GM23248 (cell line): ENCODE measurements at regions not wholly inside any gene's neighbourhood (a gene's known extent, or its start where the extent isn't known, plus 50 kb on each side); places are given as distances from the start of the nearest gene placed in this dataset.

Experiments used
- DNase-seq: peaks from one replicate; pipeline ENCODE4 v3.0.0-alpha.2; 2015
- H2AFZ ChIP-seq: fragments of 200-600 bp; sonication (generic); 2 replicates; pipeline ENCODE4 v1.6.1; 2016; ENCODE audit warnings: antibody characterized with exemption
- H3F3A ChIP-seq: fragments of 200-600 bp; sonication (generic); 2 replicates; pipeline ENCODE4 v1.6.1; 2016; ENCODE audit warnings: mild to moderate bottlenecking, antibody characterized with exemption, mixed run types; ENCODE audit not compliant: insufficient read depth
- H3K27ac ChIP-seq: fragments of 200-600 bp; sonication (generic); 2 replicates; pipeline ENCODE4 v1.5.1; 2016; ENCODE audit warnings: mild to moderate bottlenecking
- H3K27me3 ChIP-seq: fragments of 200-600 bp; sonication (generic); replicated peaks from 2 replicates; pipeline ENCODE4 v1.6.1; 2016; ENCODE audit warnings: mild to moderate bottlenecking; ENCODE audit not compliant: insufficient read depth
- H3K36me3 ChIP-seq: fragments of 200-600 bp; sonication (generic); 2 replicates; pipeline ENCODE4 v1.6.1; 2016; ENCODE audit warnings: low read depth, mild to moderate bottlenecking
- H3K4me1 ChIP-seq: fragments of 200-600 bp; sonication (generic); 2 replicates; pipeline ENCODE4 v1.6.1; 2016; ENCODE audit warnings: mild to moderate bottlenecking; ENCODE audit not compliant: insufficient read depth
- H3K4me2 ChIP-seq: fragments of 200-600 bp; sonication (generic); one replicate; pipeline ENCODE4 v1.6.1; 2016; ENCODE audit warnings: mild to moderate bottlenecking; ENCODE audit not compliant: unreplicated experiment
- H3K4me3 ChIP-seq: fragments of 200-600 bp; sonication (generic); 2 replicates; pipeline ENCODE4 v1.5.1; 2016; ENCODE audit warnings: mild to moderate bottlenecking
- H3K79me2 ChIP-seq: fragments of 200-600 bp; sonication (generic); 2 replicates; pipeline ENCODE4 v1.6.1; 2016; ENCODE audit warnings: mild to moderate bottlenecking; ENCODE audit not compliant: insufficient read depth
- H3K9ac ChIP-seq: fragments of 200-600 bp; sonication (generic); 2 replicates; pipeline ENCODE4 v1.6.1; 2016; ENCODE audit warnings: mild to moderate bottlenecking
- H3K9me2 ChIP-seq: fragments of 200-600 bp; sonication (generic); 2 replicates; pipeline ENCODE4 v1.6.1; 2016; ENCODE audit warnings: mixed run types, mild to moderate bottlenecking, moderate library complexity; ENCODE audit not compliant: insufficient read depth
- H3K9me3 ChIP-seq: fragments of 200-600 bp; sonication (generic); one replicate; pipeline ENCODE4 v1.6.1; 2017; ENCODE audit warnings: low read depth
- H4K20me1 ChIP-seq: fragments of 200-600 bp; sonication (generic); 2 replicates; pipeline ENCODE4 v1.6.0; 2016; ENCODE audit not compliant: insufficient read depth
- EZH2 ChIP-seq: fragments of 200-600 bp; sonication (generic); IDR thresholded peaks from 2 replicates; pipeline ENCODE4 v1.6.1; 2018; ENCODE audit warnings: antibody characterized with exemption, mild to moderate bottlenecking; ENCODE audit not compliant: insufficient read depth, poor library complexity, severe bottlenecking
- EZH2phosphoT487 ChIP-seq: fragments of 200-600 bp; sonication (generic); IDR thresholded peaks from 2 replicates; pipeline ENCODE4 v1.6.1; 2018; ENCODE audit warnings: antibody characterized with exemption, moderate library complexity, mild to moderate bottlenecking, low read depth; ENCODE audit not compliant: insufficient read depth
- WGBS, 2 experiments: methylation state at CpG; one replicate each; pipeline ENCODE4 v1.1.6; 2015 to 2017; ENCODE audit warnings: low lambda C conversion rate in 2 of 2, low coverage in 1 of 2; ENCODE audit errors: missing lambda C conversion rate in 2 of 2; 5-methylcytosine and 5-hydroxymethylcytosine counted together
- in situ Hi-C: fragments of 300-500 bp; cut with MboI; formaldehyde crosslinking; loops from 2 replicates; pipeline ENCODE4 v1.15.0; 2020

DNA sequence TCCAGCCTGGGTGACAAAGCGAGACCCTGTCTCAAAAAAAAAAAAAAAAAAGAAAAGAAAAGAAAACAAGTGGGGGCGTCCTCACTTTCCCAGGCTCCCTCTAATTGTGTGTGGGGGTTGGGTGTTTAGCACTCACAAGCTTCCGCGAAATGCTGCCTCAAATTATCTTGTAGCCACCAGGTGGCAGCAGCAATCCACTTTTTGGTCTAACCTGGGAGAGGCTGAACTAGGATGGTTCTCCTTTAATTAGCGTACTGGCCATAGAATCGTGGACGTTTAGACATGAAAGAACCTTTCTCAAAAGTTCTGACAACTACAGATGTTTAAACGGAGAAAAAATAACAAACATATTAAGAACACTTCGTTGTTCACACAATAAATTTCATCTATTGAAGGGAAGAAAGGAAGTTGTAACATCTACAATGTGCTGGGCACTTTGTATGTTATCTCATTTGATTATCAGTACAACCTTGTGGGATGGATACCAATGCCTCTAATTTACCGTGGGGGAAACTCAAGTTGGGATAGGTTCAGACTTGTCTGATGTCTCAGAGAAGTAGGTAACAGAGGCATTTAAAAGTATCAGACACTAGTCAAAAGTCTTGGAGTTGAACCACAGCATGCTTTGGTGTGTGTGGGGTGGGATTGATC lies 122.7 kb upstream of the NABP1 start:
- no peaks in the 10 kb centered on the region for H4K20me1 ChIP-seq

DNA sequence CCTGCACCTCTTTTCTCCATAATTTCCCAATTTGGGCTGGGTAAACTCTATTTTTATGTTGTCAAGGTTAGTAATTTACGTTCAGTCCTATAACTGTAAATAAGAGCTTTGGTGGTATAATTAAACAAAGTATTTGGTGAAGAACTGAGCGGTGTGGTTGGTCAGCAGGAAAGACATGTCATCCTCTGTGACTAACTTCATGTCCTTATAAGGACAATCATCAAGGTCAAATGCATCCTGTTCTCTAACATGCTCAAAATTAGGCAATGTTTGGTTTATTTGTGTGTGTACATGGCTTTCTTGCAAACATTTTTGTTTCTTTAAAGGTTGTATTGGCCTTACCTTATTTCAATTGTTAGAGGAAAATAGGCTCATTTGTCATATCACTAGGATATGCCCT lies 121.5 kb upstream of the NABP1 start:
- Histone ChIP-seq H3K9me2 (no peaks in the 10 kb centered on the region), H4K20me1 (no peaks in the 10 kb centered on the region), H3K9ac (no peak overlapping the region), H2AFZ (no peak overlapping the region), H3F3A (peaks cover 6% of the 10 kb centered on the region; the same call in 1 of the 2 replicates), H3K4me1 (peaks cover 3% of the 10 kb centered on the region; the same call in 1 of the 2 replicates), H3K79me2 (no peaks in the 10 kb centered on the region), H3K27ac (no peak overlapping the region), H3K4me2 (no peak overlapping the region), H3K4me3 (no peak overlapping the region), H3K36me3 (no peaks in the 10 kb centered on the region), H3K27me3 (no peaks in the 10 kb centered on the region), H3K9me3 (no peaks in the 10 kb centered on the region)
- WGBS, 2 experiments, result 91% methylated on average over 2 of the region's 2 CpGs
- TF ChIP-seq EZH2, result no peak
- TF ChIP-seq EZH2phosphoT487, result no peak
- DNase-seq, result peak; percentile 19
- in situ Hi-C loops, result loop anchor here (25.0 kb wide), 2 partner anchors 256 to 731 kb away; no protein-coding TSS in a partner anchor

More for the DNA sequence above, 122.7 kb upstream of the NABP1 start:
- no peak overlapping the region for H3K27ac ChIP-seq
- H3K79me2 ChIP-seq, result no peaks in the 10 kb centered on the region
- H3K36me3 ChIP-seq, result no peaks in the 10 kb centered on the region
- no peak overlapping the region for H3K4me3 ChIP-seq
- no peaks in the 10 kb centered on the region for H3K27me3 ChIP-seq
- H3F3A ChIP-seq, result peaks cover 6% of the 10 kb centered on the region; the same call in 1 of the 2 replicates
- no peak overlapping the region for H3K9ac ChIP-seq
- peak overlapping the region; percentile 82 for H3K4me2 ChIP-seq
- 5 to 9% methylated on average over 9 to 10 of the region's 10 CpGs for WGBS, 2 experiments
- in situ Hi-C loops, result loop anchor here (25.0 kb wide), 2 partner anchors 257 to 732 kb away; no protein-coding TSS in a partner anchor
- peaks cover 3% of the 10 kb centered on the region; the same call in 1 of the 2 replicates for H3K4me1 ChIP-seq
- DNase-seq, result peak; percentile 82
- no peaks in the 10 kb centered on the region for H3K9me3 ChIP-seq
- H3K9me2 ChIP-seq, result no peaks in the 10 kb centered on the region
- no peak for TF ChIP-seq EZH2phosphoT487
- TF ChIP-seq EZH2, result no peak
- peak overlapping the region; percentile 63 for H2AFZ ChIP-seq

DNA sequence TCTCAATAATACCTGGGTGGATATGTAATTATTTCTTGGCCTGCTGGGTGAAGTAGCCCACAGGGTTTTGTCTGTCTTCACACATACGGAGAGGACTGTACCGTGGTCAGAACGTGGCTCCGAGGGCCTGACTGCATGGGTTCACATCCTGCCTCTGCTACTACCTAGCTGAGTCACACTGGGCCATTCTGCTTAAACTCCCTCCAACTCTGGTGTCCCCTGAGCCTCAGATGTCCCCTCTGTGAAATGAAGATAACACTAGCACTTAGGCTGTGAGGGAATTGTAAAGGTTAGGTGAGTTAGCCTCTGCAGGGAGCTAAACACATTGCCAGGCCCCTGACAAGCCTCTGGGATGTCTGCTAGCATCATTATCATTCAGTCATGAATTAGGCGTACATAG lies 120.1 kb upstream of the NABP1 start:
- DNase-seq, result no peak
- no peaks in the 10 kb centered on the region for H3K36me3 ChIP-seq
- no peaks in the 10 kb centered on the region for H3K27me3 ChIP-seq
- in situ Hi-C loops, result loop anchor here (25.0 kb wide), 2 partner anchors 254 to 729 kb away; no protein-coding TSS in a partner anchor
- 90 to 93% methylated on average over 5 of the region's 5 CpGs for WGBS, 2 experiments
- peaks cover 3% of the 10 kb centered on the region; the same call in 1 of the 2 replicates for H3K4me1 ChIP-seq
- no peaks in the 10 kb centered on the region for H4K20me1 ChIP-seq
- no peak overlapping the region for H2AFZ ChIP-seq
- no peaks in the 10 kb centered on the region for H3K9me3 ChIP-seq
- no peak overlapping the region for H3K9ac ChIP-seq
- no peak overlapping the region for H3K4me3 ChIP-seq
- no peaks in the 10 kb centered on the region for H3K9me2 ChIP-seq
- H3K27ac ChIP-seq, result no peak overlapping the region
- no peaks in the 10 kb centered on the region for H3K79me2 ChIP-seq
- no peak overlapping the region for H3K4me2 ChIP-seq
- no peak for TF ChIP-seq EZH2
- TF ChIP-seq EZH2phosphoT487, result no peak
- peaks cover 6% of the 10 kb centered on the region; the same call in 1 of the 2 replicates for H3F3A ChIP-seq

DNA sequence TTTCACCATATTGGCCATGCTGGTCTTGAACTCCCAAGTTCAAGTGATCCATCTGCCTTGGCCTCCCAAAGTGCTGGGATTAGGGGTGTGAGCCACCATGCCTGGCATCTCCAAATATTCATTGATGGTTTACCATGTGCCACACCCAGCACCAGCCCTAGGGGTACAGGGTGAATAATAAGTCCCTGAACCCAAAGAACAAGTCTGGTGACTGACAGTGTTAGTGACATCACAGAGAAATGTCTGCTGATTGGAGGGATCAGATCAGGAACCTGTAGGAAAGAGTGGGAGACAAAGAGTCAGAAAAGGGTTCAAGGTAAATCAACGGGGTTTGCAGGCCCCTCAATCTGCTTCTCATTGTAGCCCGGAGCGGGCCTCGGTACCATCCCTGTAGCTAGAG lies 118.4 kb upstream of the NABP1 start:
- peaks cover 6% of the 10 kb centered on the region; the same call in 1 of the 2 replicates for H3F3A ChIP-seq
- H3K4me1 ChIP-seq, result peaks cover 3% of the 10 kb centered on the region; the same call in 1 of the 2 replicates
- no peaks in the 10 kb centered on the region for H3K9me3 ChIP-seq
- DNase-seq, result no peak
- no peaks in the 10 kb centered on the region for H4K20me1 ChIP-seq
- H3K4me2 ChIP-seq, result no peak overlapping the region
- 75 to 77% methylated on average over 4 of the region's 4 CpGs for WGBS, 2 experiments
- no peaks in the 10 kb centered on the region for H3K9me2 ChIP-seq
- H3K4me3 ChIP-seq, result no peak overlapping the region
- H3K27me3 ChIP-seq, result no peaks in the 10 kb centered on the region
- no peaks in the 10 kb centered on the region for H3K36me3 ChIP-seq
- in situ Hi-C loops, result loop anchor here (25.0 kb wide), 2 partner anchors 253 to 728 kb away; no protein-coding TSS in a partner anchor
- TF ChIP-seq EZH2phosphoT487 (no peak), EZH2 (no peak)
- no peaks in the 10 kb centered on the region for H3K79me2 ChIP-seq
- no peak overlapping the region for H3K9ac ChIP-seq
- H3K27ac ChIP-seq, result no peak overlapping the region
- no peak overlapping the region for H2AFZ ChIP-seq
